NOMO-1 treated with DMSO at 0.1 percent for 48 hours (cell line): ENCODE measurements at regions not wholly inside any gene's neighbourhood (a gene's known extent, or its start where the extent isn't known, plus 50 kb on each side); places are given as distances from the start of the nearest gene placed in this dataset.

ENCODE experiments used
- DNase-seq: peaks from one replicate; lab custom pipeline; 2025; ENCODE audit not compliant: unreplicated experiment; lab: John Stamatoyannopoulos, UW

DNA sequence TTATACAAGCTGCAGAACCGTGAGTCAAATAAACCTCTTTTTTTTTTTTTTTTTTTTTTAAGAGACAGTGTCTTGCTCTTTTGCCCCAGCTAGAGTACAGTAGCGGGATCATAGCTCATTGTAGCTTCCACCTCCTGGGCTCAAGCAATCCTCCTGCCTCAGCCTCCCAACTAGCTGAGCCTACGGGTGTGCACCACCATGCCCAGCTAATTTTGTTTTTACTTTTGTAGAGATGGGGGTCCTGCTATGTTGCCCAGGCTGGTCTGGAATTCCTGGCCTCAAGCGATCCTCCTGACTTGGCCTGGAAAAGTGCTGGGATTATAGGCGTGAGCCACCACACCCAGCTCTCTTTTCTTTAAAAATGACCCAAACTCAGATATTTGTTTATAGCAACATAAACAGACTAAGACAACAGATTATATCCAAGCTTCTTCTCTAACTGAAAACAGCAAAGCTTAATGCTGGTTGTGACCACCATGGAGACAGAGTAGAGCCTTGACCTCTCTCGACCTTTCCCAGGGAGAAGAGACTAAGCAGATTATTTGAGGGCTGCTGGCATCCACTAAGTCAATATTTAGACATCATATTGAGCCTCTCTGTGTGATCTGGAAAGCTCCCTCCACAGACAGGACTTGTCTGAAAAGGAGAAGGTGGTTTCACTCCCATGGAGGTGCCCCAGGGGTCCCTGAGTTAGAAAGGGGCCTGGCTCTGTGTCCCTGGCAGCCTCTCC is 150.0 kb downstream of the KCTD15 start:
- no peak for DNase-seq

DNA sequence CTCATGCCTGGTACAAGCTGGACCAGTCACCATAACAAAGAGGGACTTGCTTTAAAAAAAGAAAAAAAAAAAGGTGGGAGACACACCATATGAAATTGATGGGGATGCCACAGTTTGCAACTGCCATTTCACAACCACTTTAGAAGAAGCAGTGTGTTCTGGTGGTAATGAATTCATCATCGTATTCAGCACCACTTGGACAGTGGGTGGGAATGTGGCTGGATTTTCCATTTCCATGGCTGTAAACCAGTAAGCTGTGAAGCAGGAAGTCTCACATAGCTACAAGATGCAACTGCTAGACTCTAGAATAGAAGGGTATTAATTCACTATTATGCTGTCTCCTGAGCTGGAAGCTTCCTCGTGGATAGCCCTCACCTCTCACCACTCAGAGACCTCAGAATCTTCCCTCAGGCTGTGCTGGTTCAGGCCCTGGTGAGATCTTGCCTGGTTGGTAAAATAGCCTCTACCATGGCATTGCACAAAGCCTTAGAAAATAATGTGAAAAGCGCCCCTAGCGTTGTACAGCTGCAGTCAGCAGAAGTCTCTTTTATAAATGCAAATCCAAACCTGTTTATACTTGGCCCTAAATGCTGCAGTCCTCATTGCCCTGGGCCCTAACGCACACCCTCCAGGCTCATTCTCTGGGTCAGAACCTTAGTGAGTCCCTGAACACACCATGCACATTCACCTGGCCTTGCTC is 150.7 kb downstream of the KCTD15 start:
- DNase-seq: no peak

DNA sequence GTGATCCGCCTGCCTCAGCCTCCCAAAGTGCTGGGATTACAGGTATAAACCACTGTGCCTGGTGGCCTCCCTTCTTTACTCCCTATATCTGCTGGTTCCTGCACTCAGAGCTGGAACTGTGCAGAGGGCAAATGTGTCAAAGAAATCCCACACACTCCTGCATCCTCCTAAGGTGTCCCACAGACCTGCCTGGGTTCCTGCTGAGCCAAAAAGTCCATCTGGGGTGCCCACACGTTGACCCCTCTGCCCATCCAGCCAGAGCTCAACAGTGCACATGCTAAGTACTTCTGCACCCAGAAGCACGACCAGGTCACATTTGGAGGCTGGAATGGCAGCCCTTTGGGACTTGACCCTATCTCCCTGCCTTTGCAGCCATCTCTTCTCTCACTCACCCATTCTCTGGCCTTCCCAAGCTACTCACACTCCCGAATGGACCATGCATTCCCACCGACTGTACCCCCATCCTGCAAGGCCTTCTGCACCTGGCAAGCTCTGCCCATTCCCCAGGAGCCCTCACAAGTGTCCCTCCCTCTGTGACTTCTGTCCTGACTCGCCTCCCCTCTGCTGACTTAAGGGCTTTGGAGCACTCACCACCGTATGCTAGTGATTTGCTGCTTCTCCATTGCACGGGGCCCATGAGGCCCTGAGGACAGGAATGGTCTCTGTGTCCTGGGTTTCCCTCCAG is 152.1 kb downstream of the KCTD15 start:
- DNase-seq: no peak

DNA sequence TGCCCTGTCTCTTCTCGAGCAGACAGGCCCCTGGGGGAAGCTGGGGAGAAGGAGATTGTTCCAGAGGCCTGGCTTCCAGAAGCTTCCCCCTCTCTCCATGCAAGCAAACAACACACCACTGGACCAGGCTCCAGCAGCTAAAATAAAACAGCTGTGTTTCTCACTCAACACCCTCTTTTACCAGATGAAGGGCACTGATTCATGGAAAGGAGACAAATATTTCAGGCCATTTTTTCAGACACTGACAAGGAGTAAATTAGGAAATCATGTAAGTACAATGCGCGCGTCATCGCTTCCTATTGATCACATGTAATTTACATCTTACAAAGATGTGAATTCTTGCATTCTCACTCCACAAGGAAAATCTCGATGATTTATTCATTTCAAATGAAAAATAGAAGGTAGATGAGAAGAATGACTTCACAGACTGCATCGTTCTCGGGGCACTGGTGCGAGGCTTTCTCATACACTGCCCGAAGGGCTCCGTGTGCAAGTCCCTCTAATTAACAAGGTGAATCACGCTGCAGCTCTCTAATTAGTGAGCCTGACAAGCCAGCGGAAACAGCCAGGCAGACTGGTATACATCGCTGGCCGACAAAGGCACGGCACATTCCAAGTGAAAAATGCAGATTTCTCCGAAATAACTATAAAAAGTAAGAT is 153.6 kb downstream of the KCTD15 start:
- DNase-seq: no peak

DNA sequence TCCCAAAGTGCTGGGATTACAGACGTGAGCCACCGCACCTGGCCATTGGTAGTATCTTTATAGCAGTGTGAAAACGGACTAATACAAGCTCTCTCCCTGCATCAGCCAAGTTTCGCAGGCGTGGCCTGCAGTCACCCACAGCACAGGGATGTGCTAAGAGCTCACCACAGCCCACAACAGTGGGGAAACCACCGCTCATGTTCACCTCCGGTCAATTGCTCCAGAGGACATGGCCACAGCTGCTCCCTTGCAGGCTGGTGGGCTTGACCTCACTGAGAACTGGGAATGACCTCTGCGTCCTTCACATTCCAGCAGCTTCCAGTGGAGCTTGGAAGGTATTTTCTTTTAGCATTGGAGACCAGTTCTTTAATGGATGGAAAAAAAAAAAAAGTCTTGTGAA is 156.4 kb downstream of the KCTD15 start:
- DNase-seq: no peak

DNA sequence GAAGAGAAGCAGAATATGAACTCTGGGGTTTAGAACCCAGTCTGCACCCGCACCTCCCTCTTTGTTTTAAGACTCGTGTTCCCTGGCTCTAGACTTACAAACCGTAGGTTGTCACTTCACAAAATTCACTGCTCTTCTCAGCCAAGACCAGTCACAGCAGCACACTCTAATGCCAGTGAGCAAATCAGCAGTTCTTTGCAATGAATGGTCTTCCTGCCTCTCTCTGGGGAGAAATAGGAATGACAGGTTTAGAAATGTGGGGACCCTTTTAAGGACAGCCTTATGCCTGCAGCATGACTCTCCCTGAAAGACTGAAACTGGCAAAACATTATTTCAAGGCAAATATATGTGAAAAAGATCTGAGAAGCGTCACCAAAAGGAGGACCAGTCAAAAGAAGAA is 156.9 kb downstream of the KCTD15 start:
- DNase-seq: no peak

DNA sequence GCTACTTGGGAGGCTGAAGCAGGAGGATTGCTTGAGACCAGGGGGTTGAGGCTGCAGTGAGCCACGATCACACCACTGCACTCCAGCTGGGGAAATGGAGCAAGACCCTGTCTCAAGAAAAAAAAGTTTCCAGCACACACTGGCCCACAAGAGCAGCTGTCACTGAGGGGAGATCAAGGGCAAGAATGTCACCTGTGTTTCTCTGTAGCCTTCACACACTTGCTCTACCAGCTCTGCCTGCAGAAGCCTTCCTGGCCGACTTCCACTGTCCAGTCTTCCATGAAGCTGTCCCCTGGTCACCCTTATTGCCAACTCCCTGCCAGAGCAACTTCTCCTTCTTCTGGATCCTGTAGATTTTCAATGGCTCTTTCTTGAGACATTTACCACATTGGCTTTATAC is 158.0 kb downstream of the KCTD15 start:
- no peak for DNase-seq

DNA sequence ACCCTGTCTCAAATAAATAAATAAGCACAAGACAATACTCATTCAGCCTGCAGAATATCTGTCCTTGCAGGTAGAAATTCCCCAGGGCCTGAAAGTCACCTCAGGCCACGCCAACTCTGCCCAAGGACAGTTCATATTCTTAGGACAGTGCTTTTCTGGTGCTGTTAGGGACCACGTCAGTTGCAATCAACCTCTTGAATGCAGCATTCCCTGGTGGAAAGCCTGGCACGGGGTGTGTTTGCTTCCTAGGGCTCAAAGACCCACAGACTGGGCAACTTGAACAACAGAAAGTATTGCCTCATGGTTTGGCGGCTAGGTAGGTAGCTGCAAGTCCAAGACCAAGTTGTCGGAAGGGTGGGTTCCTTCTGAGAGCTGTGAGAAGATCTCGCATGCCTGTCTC is 160.3 kb downstream of the KCTD15 start:
- no peak for DNase-seq

DNA sequence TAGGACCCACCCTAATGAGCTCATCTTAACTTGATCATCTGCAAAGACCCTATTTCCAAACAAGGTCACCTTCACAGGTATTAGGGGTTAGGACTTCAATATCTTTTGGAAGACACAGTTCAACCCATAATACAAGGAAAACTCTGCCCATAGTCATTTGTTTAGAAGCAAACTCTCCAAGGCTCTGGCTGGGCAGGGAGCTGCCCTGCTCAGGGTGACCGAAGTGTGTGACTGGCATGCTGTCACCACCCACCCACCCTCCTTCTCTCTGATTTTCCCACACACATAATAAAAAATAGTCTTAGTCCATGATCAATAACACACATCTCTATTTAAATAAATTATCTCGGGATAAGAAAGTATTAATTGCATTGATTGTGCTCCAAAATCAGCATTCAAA is 161.1 kb downstream of the KCTD15 start:
- no peak for DNase-seq

DNA sequence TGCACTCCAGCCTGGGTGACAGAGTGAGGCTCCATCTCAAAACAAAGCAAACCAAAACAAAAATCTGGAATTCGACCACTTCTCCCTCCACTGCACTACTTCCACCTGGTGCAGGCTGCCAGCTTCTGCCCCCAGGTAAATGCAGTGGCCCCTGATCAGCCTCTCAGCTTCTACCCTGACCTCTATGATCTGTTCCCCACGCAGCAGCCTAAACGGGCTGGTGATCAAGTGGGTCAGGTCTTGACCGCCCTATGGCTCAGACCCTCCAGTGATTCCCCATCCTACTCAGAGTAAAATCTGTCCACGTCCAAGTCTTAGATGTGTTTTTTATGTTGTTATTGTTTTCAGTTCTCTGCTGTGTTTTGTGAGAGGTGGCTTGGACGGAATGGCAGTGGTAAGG is 163.9 kb downstream of the KCTD15 start:
- DNase-seq: no peak

DNA sequence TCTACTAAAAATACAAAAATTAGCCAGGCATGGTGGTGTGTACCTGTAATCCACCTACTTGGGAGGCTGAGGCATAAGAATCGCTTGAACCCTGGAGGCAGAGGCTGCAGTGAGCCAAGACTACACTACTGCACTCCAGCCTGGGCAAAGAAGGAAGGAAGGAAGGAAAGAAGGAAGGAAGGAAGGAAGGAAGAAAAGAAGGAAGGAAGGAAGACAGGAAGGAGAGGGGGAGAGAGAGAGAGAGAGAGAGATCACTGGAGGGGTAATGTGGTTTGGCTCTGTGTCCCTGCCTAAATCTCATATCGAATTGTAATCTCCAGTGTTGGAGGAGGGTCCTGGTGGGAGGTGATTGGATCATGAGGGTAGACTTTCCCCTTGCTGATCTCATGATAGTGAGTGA is 165.5 kb downstream of the KCTD15 start:
- no peak for DNase-seq

DNA sequence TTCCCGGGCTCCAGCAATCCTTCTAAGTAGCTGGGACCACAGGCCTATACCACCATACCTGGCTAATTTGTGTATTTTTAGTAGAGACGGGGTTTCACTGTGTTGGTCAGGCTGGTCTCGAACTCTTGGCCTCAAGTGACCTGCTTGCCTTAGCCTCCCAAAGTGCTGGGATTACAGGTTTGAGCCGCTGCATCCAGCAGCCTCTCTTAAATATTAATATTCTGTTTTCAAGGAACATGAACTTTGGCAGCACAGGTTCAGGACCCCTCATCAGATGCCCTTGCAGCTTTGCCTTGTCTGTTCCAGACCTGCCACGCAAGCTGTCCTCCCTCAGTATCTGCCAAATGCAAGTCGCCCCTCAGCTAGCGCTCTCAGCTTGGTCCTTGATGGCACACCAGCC is 166.8 kb downstream of the KCTD15 start:
- no peak for DNase-seq

DNA sequence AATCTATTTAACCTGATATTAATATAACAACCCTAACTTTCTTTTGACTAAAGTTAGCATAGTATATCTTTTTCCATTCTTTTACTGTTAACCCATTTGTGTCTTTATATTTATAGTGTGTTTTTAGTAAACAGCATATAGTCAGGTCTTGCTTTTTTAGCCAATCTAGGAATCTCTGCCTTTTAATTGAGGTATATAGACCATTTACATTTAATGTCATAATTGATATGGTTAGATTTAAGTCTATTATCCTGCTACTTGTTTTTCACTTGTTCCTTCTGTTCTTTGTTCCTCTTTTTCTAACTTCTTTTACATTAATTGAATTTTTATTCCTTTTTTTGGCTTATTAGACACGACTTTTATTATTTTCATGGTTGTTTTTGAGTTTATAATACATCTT is 174.4 kb downstream of the KCTD15 start:
- no peak for DNase-seq

DNA sequence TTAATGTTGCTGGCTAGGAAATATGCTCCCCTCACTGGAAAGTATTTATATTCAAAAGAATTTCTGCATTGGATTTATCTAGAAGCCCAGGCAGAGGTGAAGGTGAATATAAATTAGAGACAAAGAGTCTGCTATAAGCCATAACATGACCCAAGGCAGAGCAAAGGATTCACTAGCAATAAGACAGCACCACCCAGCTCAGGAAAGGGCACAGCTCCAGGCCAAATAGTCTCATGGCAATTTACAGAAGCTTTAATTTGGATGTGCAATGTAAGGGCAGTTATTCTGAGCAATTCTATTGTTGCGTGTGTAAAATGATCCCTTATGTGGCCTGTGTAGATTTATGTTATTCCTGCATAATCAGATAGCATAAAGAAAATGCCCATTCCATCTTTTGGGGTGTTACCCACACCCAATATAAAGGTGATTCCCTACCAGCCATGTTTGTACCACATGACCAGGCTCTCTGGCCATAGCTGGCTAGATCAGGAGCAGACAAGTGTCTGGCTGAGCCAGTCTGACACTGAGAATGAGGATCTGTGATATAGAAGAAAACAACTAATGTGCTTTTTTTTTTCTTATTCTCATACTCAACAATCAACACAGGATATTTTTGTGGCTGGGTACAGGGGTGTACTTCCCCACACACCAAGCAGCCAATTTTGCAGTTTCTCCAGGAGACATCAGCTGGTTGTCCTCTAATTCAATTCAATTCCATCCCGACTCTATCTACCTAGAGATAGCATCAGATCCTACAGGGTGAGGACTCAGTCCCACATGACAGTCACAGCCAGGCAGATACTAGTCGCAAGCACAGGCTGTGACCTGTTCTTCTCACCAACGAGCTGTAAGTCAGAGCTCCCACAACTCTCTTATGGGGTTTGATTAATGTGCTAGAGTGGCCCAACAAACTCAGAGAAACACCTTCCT is 181.4 kb downstream of the KCTD15 start:
- DNase-seq: no peak

DNA sequence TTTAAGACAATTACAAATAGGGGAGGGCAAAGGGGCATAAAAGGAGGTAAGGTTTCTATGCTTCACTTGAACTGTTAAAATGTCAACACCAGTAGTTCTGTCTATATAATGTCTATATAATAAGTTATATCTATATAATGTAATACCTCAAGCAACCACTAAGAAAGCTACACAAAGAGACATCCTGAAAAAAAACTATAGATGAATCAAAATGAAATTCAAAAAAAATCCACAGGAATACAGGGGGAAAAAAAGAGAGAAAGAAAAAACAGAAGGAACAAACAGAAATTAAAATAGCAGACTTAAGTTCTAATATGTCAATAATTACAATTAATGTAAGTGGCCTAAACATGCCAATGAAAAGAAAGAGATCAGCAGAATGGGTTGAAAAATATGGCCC is 186.0 kb downstream of the KCTD15 start:
- DNase-seq: no peak

DNA sequence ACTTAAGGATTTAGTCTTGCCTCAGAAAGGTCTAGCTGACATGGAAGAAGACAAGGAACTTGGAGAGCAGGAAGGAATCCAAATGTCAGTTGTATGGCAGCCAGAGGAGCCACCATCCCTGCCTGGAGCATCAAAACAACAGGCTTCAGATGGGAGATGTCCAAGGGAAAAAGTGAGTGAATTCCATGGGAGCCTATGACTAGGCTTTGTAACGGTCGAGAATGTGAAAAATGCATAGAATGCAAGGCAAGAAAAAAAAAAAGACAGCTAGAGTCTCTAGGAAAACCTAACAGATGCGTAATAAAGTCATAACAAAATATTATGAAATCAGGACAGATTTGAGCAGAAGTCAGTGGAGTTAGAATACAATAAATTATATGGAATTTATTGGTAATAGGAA is 183.7 kb upstream of the LSM14A start:
- no peak for DNase-seq

DNA sequence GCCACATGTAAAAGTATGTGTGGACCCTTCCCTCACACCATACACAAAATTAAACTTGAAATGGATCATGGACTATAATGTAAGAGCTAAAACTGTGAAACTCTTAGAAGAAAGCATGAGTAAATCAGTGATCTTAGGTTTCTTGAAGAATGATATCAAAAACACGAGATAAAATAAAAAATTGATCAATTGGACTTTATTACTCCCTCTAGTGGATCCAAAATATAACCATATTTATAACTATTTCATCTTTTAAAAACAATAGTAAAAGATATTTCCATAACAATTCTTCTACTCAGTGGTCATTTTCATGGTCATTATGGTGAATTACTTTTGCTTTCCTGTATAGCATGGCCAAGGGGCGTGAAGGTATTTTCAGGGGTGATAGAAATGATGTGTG is 174.6 kb upstream of the LSM14A start:
- DNase-seq: no peak

DNA sequence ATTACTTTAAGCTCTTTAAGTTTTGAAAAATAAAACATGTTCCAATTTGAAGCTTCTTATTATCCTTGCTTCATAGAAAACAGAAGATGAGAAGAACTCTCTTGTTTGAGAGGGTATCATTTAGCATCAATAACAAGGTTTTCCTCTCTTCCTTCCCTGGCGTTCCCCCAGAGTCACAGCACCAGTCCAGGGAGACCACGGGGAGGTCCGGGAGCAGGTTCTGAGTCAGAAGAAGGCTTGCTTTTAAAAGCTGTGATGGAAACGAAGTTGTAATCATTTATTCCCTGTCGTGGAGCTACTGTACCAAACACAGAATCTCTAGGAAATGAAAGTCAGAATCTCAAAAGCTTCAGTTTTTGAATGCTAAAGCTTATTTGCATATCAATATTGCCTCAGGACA is 174.0 kb upstream of the LSM14A start:
- DNase-seq: no peak

DNA sequence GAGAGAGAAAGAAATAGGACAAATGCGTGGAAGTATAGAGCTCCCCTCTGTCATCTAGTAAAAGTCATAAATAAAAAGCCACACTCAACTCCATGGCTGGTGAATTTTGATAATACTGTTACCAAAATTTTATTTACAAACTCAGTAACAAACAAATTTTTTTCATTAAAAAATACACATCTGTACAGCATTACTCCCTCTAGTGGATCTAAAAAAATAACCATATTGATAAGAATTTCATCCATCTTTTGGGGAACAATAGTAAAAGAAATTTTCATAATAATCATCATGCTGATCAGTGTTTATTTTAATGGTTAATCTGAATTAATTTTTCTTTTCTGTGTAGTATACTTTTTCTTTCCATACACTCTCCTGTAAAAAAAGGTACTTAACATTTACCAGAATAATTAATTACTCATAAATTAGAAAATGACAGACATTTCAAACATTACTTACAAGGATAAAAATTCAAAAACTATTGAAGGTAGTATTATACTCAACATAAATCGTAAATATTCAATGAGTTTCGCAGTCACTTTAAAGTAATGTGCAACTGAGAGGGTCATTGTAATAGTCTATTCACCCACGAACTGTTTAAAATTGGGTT is 173.5 kb upstream of the LSM14A start:
- no peak for DNase-seq

DNA sequence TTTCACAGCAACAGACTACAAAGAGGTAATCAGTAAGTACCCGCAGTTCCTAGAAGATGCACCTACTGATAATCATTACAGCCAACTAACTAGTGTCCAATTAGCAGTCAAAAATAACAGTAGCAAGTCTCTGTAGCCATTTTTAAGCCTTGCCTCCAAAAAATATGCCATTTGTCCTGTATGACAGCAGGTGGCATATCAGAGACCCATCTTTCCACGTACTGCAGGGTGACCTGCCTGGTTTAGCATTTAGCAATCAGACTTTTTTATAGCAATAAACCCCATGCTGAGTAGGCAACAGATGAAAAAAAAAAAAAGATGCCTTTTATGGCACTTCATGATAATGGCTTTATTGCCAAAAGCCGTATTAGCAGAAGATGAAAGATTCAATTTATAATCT is 155.3 kb upstream of the LSM14A start:
- no peak for DNase-seq
